ENCODE measurements at regions not wholly inside any gene's neighbourhood (a gene's known extent, or its start where the extent isn't known, plus 50 kb on each side); places are given as distances from the start of the nearest gene placed in this dataset.

DNA sequence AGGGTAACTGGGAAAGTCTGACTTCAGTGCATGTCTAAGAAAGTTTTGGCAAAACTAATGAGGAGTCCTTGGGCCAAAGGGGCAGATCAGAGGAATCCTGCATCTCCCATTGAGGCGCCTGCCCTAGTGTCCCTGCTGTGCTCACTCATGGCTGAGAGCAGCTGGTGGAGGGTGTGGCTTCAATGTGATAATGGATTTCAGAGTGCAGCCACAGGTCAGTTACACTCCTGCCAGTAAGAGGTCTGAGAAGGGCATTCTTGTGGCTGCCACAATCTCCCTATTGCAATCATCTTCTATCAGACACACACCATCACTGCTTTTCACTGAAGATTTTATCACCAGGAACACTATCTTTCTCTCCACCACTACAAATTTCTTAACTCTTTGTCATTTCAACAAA is 457.1 kb downstream of the MID1IP1 start:
- TF ChIP-seq, protein P1, sequence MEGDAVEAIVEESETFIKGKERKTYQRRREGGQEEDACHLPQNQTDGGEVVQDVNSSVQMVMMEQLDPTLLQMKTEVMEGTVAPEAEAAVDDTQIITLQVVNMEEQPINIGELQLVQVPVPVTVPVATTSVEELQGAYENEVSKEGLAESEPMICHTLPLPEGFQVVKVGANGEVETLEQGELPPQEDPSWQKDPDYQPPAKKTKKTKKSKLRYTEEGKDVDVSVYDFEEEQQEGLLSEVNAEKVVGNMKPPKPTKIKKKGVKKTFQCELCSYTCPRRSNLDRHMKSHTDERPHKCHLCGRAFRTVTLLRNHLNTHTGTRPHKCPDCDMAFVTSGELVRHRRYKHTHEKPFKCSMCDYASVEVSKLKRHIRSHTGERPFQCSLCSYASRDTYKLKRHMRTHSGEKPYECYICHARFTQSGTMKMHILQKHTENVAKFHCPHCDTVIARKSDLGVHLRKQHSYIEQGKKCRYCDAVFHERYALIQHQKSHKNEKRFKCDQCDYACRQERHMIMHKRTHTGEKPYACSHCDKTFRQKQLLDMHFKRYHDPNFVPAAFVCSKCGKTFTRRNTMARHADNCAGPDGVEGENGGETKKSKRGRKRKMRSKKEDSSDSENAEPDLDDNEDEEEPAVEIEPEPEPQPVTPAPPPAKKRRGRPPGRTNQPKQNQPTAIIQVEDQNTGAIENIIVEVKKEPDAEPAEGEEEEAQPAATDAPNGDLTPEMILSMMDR (IDR thresholded peaks at IDR 0.05; ENCODE audit: low read depth, low read length) = no peak
- no peak for TF ChIP-seq EZH2phosphoT487 (IDR thresholded peaks at IDR 0.05; ENCODE audit: low read depth)
- H3K79me2 ChIP-seq (ENCODE audit: low read length) = no peaks in the 10 kb centered on the region
- no peak overlapping the region for H3K9ac ChIP-seq (ENCODE audit: low read length)
- H3K27me3 ChIP-seq (ENCODE audit: low read depth, low read length) = no peaks in the 10 kb centered on the region
- H3K4me3 ChIP-seq (ENCODE audit: low read length) = no peak overlapping the region
- no peaks in the 10 kb centered on the region for H4K20me1 ChIP-seq (ENCODE audit: insufficient read depth, low read length)
- H2AFZ ChIP-seq (ENCODE audit: low read depth, low read length) = no peak overlapping the region
- H3K36me3 ChIP-seq (replicated peaks; ENCODE audit: low read depth, low read length) = no peaks in the 10 kb centered on the region
- no peaks in the 10 kb centered on the region for H3K9me3 ChIP-seq (ENCODE audit: insufficient read depth, low read length)
- no peak overlapping the region for H3K27ac ChIP-seq (ENCODE audit: low read length)
- no peak overlapping the region for H3K4me2 ChIP-seq (ENCODE audit: low read length)
- H3K4me1 ChIP-seq (ENCODE audit: low read length) = no peaks in the 10 kb centered on the region

DNA sequence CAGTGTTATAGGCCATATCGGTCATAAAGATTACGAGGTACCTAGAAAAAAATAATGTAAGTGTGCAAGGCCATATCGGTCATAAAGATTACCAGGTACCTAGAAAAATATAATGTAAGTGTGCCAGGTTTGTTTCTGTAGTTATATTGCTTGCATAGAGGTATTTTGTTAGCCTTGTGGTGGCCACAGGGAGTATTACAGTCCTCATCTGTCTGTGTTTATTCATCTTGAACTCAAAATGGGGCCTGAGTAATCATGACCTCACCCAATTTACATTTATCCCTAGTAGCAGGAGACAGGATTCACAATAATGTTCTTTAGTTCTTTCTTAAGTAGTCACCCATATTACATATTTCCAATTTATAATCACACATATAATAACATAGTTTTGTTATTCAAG is 459.7 kb downstream of the MID1IP1 start:
- Histone ChIP-seq H3K79me2 (ENCODE audit: low read length) (no peaks in the 10 kb centered on the region), H3K27me3 (ENCODE audit: low read depth, low read length) (no peaks in the 10 kb centered on the region), H3K4me3 (ENCODE audit: low read length) (no peak overlapping the region), H3K4me1 (ENCODE audit: low read length) (no peaks in the 10 kb centered on the region), H3K9ac (ENCODE audit: low read length) (no peak overlapping the region), H2AFZ (ENCODE audit: low read depth, low read length) (no peak overlapping the region), H3K36me3 (replicated peaks; ENCODE audit: low read depth, low read length) (no peaks in the 10 kb centered on the region), H3K4me2 (ENCODE audit: low read length) (no peak overlapping the region), H3K9me3 (ENCODE audit: insufficient read depth, low read length) (no peaks in the 10 kb centered on the region), H3K27ac (ENCODE audit: low read length) (no peak overlapping the region), H4K20me1 (ENCODE audit: insufficient read depth, low read length) (no peaks in the 10 kb centered on the region)
- TF ChIP-seq EZH2phosphoT487 (IDR thresholded peaks at IDR 0.05; ENCODE audit: low read depth) = no peak
- TF ChIP-seq, protein P1 (IDR thresholded peaks at IDR 0.05; ENCODE audit: low read depth, low read length) = no peak

DNA sequence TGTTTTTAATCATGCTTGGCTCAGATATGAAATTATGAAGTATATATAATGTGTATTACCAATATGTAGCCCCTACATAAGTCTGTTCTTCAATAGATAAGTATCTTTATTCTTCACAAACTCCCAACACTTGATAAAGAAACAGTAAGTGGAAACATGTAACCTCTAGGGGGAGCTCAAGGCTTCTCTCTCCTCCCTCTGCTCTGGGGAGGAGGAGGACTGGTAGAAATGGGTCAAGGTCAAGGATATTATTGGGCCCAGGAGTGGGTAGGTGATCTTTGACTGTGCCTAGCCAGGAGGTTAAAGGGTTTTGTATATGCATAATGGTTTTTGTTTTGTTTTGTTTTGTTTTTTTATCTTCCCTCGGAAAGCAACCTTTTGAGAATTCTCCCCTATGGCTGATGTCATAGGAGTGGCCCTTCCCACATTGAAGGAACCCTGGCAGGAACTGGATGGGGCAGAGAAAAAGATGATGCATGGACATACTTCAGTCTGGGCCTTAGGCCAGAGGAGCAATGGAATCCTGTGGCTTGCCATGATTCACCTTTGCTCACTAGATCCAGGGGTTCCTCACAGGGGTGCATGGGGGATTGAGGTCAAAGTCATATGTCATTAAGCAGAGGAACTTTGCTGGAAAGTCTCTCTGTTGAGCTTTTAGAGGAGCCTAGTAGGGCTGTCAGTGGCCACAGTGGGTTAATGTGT is 460.3 kb downstream of the MID1IP1 start:
- H3K79me2 ChIP-seq (ENCODE audit: low read length) = no peaks in the 10 kb centered on the region
- H3K27ac ChIP-seq (ENCODE audit: low read length) = no peak overlapping the region
- no peak overlapping the region for H3K4me2 ChIP-seq (ENCODE audit: low read length)
- H3K4me3 ChIP-seq (ENCODE audit: low read length) = no peak overlapping the region
- no peaks in the 10 kb centered on the region for H3K36me3 ChIP-seq (replicated peaks; ENCODE audit: low read depth, low read length)
- H2AFZ ChIP-seq (ENCODE audit: low read depth, low read length) = no peak overlapping the region
- no peak overlapping the region for H3K9ac ChIP-seq (ENCODE audit: low read length)
- no peaks in the 10 kb centered on the region for H3K9me3 ChIP-seq (ENCODE audit: insufficient read depth, low read length)
- H4K20me1 ChIP-seq (ENCODE audit: insufficient read depth, low read length) = no peaks in the 10 kb centered on the region
- no peaks in the 10 kb centered on the region for H3K4me1 ChIP-seq (ENCODE audit: low read length)
- TF ChIP-seq, protein P1 (IDR thresholded peaks at IDR 0.05; ENCODE audit: low read depth, low read length) = peak; percentile 66
- TF ChIP-seq EZH2phosphoT487 (IDR thresholded peaks at IDR 0.05; ENCODE audit: low read depth) = no peak
- no peaks in the 10 kb centered on the region for H3K27me3 ChIP-seq (ENCODE audit: low read depth, low read length)

DNA sequence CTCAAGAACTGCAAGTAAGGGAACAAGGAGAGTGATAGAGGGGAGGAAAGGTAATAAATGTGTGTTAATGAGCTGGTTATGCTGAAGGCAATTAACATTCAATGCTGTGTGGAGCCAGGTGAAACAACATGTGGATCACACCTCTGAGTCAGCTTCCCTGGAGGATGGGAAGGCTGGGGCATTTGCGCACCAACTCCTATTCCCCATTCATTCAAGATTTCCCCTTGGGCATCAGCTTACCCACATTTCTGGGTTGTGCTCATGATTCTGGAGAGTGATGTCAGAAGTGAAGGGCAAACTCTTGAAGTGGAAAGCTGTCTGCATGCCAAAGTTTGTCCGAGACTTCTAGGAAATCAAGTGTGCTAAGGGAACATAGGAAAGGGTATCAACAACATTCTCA is 461.4 kb downstream of the MID1IP1 start:
- no peaks in the 10 kb centered on the region for H3K9me3 ChIP-seq (ENCODE audit: insufficient read depth, low read length)
- H3K27me3 ChIP-seq (ENCODE audit: low read depth, low read length) = no peaks in the 10 kb centered on the region
- no peak overlapping the region for H3K27ac ChIP-seq (ENCODE audit: low read length)
- no peak overlapping the region for H3K4me3 ChIP-seq (ENCODE audit: low read length)
- no peaks in the 10 kb centered on the region for H3K36me3 ChIP-seq (replicated peaks; ENCODE audit: low read depth, low read length)
- H4K20me1 ChIP-seq (ENCODE audit: insufficient read depth, low read length) = no peaks in the 10 kb centered on the region
- H3K9ac ChIP-seq (ENCODE audit: low read length) = no peak overlapping the region
- H3K79me2 ChIP-seq (ENCODE audit: low read length) = no peaks in the 10 kb centered on the region
- no peaks in the 10 kb centered on the region for H3K4me1 ChIP-seq (ENCODE audit: low read length)
- H2AFZ ChIP-seq (ENCODE audit: low read depth, low read length) = no peak overlapping the region
- no peak overlapping the region for H3K4me2 ChIP-seq (ENCODE audit: low read length)
- TF ChIP-seq, protein P1 (IDR thresholded peaks at IDR 0.05; ENCODE audit: low read depth, low read length) = no peak
- TF ChIP-seq EZH2phosphoT487 (IDR thresholded peaks at IDR 0.05; ENCODE audit: low read depth) = no peak

All from OCI-LY3 (cell line).